HCT116 (cell line): ENCODE measurements at regions not wholly inside any gene's neighbourhood (a gene's known extent, or its start where the extent isn't known, plus 50 kb on each side); places are given as distances from the start of the nearest gene placed in this dataset.

Experiments
- ATAC-seq: fragments of 200-7000 bp; cut with Tn5 transposase; 2 replicates; pipeline ENCODE4 v1.9.1; 2020; ENCODE audit warnings: mild to moderate bottlenecking, moderate library complexity
- BruUV-seq: library from RNA; stranded (reverse); fragments of 400-500 nt; replicated peaks from 2 replicates; lab custom pipeline; 2021; lab: Mats Ljungman, UMichigan
- CTCF ChIA-PET: fragments of 300-600 bp; sonication (Branson Sonifier 250); formaldehyde crosslinking; loops from one replicate; lab custom pipeline; 2021; ENCODE audit warnings: antibody characterized with exemption; lab: Charles Lee
- POLR2A ChIA-PET: fragments of 300-600, 350-600 bp; sonication (Branson Sonifier 250); formaldehyde crosslinking; loops from one replicate; lab custom pipeline; 2021; ENCODE audit warnings: antibody characterized with exemption; lab: Charles Lee
- RAD21 ChIA-PET, 2 experiments: fragments of 300-600 bp; sonication (Branson Sonifier 250); formaldehyde crosslinking; loops; one replicate each; lab custom pipeline; 2023; ENCODE audit warnings: low total read pairs in 2 of 2; ENCODE audit not compliant: uncharacterized antibody in 2 of 2, unreplicated experiment in 2 of 2, low non-redundant PET in 1 of 2; lab: Charles Lee
- DNase-seq: peaks from one replicate; pipeline ENCODE4 v3.0.0-alpha.2; 2010; ENCODE audit warnings: low read depth, low spot score
- H2AFZ ChIP-seq: fragments of 200-600 bp; shearing (Covaris generic), sonication (generic); 2 replicates; pipeline ENCODE4 v1.6.1; 2017; ENCODE audit warnings: low read depth, mixed run types, mixed read lengths, antibody characterized with exemption, low read length; ENCODE audit not compliant: poor library complexity, severe bottlenecking
- H3K27ac ChIP-seq: 2 replicates; pipeline ENCODE4 v1.5.1; 2012; ENCODE audit warnings: low read depth, low read length
- H3K27me3 ChIP-seq: fragments of 200-600 bp; sonication (generic); 2 replicates; pipeline ENCODE4 v1.6.1; 2016; ENCODE audit warnings: mixed run types, low read length, mixed read lengths; ENCODE audit not compliant: insufficient read depth
- H3K36me3 ChIP-seq, 2 experiments: fragments of 200-500 bp in 1 of 2; fragments of 200-600 bp in 1 of 2; sonication (Bioruptor generic) in 1 of 2; sonication (generic) in 1 of 2; 2 replicates each; pipeline versions ENCODE4 v1.5.1 to v1.6.1; 2014 to 2016; ENCODE audit warnings: low read length in 2 of 2, inconsistent platforms in 1 of 2, mixed read lengths in 1 of 2, mixed run types in 1 of 2; ENCODE audit not compliant: insufficient read depth in 2 of 2, control insufficient read depth in 1 of 2
- H3K4me1 ChIP-seq, 2 experiments: fragments of 200-600 bp in 1 of 2; sonication (generic) in 1 of 2; 2 replicates each; pipeline versions ENCODE4 v1.5.1 to v1.6.1; 2012 to 2017; ENCODE audit warnings: low read length in 2 of 2, inconsistent platforms in 1 of 2, mild to moderate bottlenecking in 1 of 2, mixed read lengths in 1 of 2, mixed run types in 1 of 2, moderate library complexity in 1 of 2; ENCODE audit not compliant: insufficient read depth in 2 of 2, control insufficient read depth in 1 of 2
- H3K4me2 ChIP-seq: fragments of 200-600 bp; sonication (generic); 2 replicates; pipeline ENCODE4 v1.6.1; 2017; ENCODE audit warnings: mixed run types, low read length, mixed read lengths
- H3K4me3 ChIP-seq, 2 experiments: fragments of 200-600 bp in 1 of 2; sonication (generic) in 1 of 2; replicated peaks in 1 of 2; 2 replicates each; pipeline ENCODE4 v1.5.1; 2011 to 2016; ENCODE audit warnings: low read length in 2 of 2, control low read depth in 1 of 2, low read depth in 1 of 2, mild to moderate bottlenecking in 1 of 2, mixed read lengths in 1 of 2, mixed run types in 1 of 2
- H3K79me2 ChIP-seq: fragments of 200-600 bp; sonication (generic); 2 replicates; pipeline ENCODE4 v1.6.1; 2017; ENCODE audit warnings: mild to moderate bottlenecking, mixed run types, low read length, moderate library complexity, mixed read lengths; ENCODE audit not compliant: insufficient read depth
- H3K9ac ChIP-seq: fragments of 200-600 bp; sonication (generic); 2 replicates; pipeline ENCODE4 v1.6.1; 2016; ENCODE audit warnings: low read length, mixed read lengths
- H3K9me2 ChIP-seq: fragments of 200-600 bp; sonication (generic), shearing (Covaris generic); 2 replicates; pipeline ENCODE4 v1.6.1; 2017; ENCODE audit warnings: mixed run types, mild to moderate bottlenecking, moderate library complexity; ENCODE audit not compliant: insufficient read depth
- H3K9me3 ChIP-seq, 2 experiments: fragments of 200-500 bp in 1 of 2; fragments of 200-600 bp in 1 of 2; sonication (Bioruptor generic) in 1 of 2; sonication (generic) in 1 of 2; 2 replicates each; pipeline ENCODE4 v1.6.1; 2014 to 2017; ENCODE audit warnings: low read length in 2 of 2, mixed read lengths in 2 of 2, inconsistent platforms in 1 of 2, low read depth in 1 of 2, mild to moderate bottlenecking in 1 of 2, mixed run types in 1 of 2, moderate library complexity in 1 of 2; ENCODE audit not compliant: control insufficient read depth in 1 of 2, insufficient read depth in 1 of 2
- H4K20me1 ChIP-seq: fragments of 200-600 bp; sonication (generic), shearing (Covaris generic); 2 replicates; pipeline ENCODE4 v1.6.1; 2017; ENCODE audit warnings: mixed run types, mild to moderate bottlenecking, moderate library complexity; ENCODE audit not compliant: insufficient read depth
- CBX3 ChIP-seq: IDR thresholded peaks from 2 replicates; pipeline ENCODE4 v1.6.1; 2012; ENCODE audit warnings: low read depth
- ELF1 ChIP-seq: IDR thresholded peaks from 2 replicates; pipeline ENCODE4 v1.6.1; 2012; ENCODE audit warnings: low read depth, borderline replicate concordance
- EZH2 ChIP-seq: fragments of 200-600 bp; sonication (generic); IDR thresholded peaks from 2 replicates; pipeline ENCODE4 v1.6.1; 2017; ENCODE audit warnings: antibody characterized with exemption, mixed run types
- EZH2phosphoT487 ChIP-seq: fragments of 200-600 bp; IDR thresholded peaks from 2 replicates; pipeline ENCODE4 v1.6.1; 2018; ENCODE audit warnings: antibody characterized with exemption, borderline replicate concordance
- JUND ChIP-seq: IDR thresholded peaks from 2 replicates; pipeline ENCODE4 v1.6.1; 2012
- MAX ChIP-seq: IDR thresholded peaks from 2 replicates; pipeline ENCODE4 v1.6.1; 2012
- POLR2AphosphoS5 ChIP-seq: IDR thresholded peaks from 2 replicates; pipeline ENCODE4 v1.6.1; 2011; ENCODE audit warnings: mild to moderate bottlenecking, low read depth, low read length, moderate library complexity
- REST ChIP-seq: IDR thresholded peaks from 2 replicates; pipeline ENCODE4 v1.6.1; 2012; ENCODE audit warnings: low read depth
- SP1 ChIP-seq: IDR thresholded peaks from 2 replicates; pipeline ENCODE4 v1.6.1; 2012; ENCODE audit warnings: low read depth
- SRF ChIP-seq: IDR thresholded peaks from 2 replicates; pipeline ENCODE4 v1.6.1; 2012; ENCODE audit warnings: low read depth
- ZBTB33 ChIP-seq: IDR thresholded peaks from 2 replicates; pipeline ENCODE4 v1.6.1; 2011; ENCODE audit warnings: mild to moderate bottlenecking, low read length, moderate library complexity; ENCODE audit not compliant: insufficient replicate concordance; ENCODE audit errors: extremely low read depth
- ZFX ChIP-seq: fragments of 450-650 bp; IDR thresholded peaks from 2 replicates; pipeline ENCODE4 v1.6.1; 2017
- intact Hi-C: fragments of 100-400 bp; cut with micrococcal nuclease; formaldehyde crosslinking; loops from 2 replicates; pipeline ENCODE4 v1.10.0; 2022

DNA sequence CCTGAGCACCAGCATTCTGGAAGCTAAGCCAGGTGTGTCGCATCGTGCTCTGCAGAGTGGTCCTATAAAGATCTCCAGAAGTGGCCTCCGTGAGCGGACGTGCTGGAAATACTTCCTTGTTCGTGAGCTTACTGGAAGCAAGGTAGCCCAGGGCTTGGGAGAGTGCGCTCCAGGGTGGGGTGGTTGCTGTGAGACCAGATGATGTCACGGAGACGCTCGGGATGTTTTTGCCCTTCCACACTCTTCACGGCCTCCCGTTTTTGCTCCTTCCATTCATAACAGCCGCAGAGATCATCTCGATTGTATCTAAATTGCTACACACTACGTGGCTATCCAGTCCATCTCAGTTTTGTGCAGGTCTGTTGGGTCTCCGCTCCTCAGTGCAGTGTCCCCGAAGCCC lies 373.4 kb downstream of the THBS2 start:
- no TSS peak for BruUV-seq
- POLR2A ChIA-PET = no interaction called here
- Histone ChIP-seq H3K9ac (no peak overlapping the region), H3K4me3 (no peak overlapping the region), H3K27me3 (peaks cover 8% of the 10 kb centered on the region; the same call in 1 of the 2 replicates), H3K4me1 (peaks cover 3 to 15% of the 10 kb centered on the region in 2 experiments; a peak in 2 of 4 replicates), H3K27ac (no peak overlapping the region), H3K36me3 (no peaks in the 10 kb centered on the region), H2AFZ (no peak overlapping the region), H3K4me2 (no peak overlapping the region), H3K9me3 (no peaks in the 10 kb centered on the region)
- intact Hi-C loops = loop anchor here (10.0 kb wide), 1 partner anchor 405 kb away; no protein-coding TSS in a partner anchor
- ATAC-seq = no peak
- CTCF ChIA-PET = no interaction called here
- RAD21 ChIA-PET = no interaction called here
- TF ChIP-seq REST (no peak), EZH2 (no peak), POLR2AphosphoS5 (no peak), EZH2phosphoT487 (no peak), ZBTB33 (no peak), ZFX (no peak), ELF1 (no peak), SP1 (no peak), JUND (no peak), CBX3 (no peak), SRF (no peak), MAX (no peak)
- TF ChIP-seq, all 23 proteins: peak for 0
- Histone ChIP-seq H4K20me1 (no peaks in the 10 kb centered on the region), H3K9me2 (no peaks in the 10 kb centered on the region), H3K79me2 (no peaks in the 10 kb centered on the region)
- no peak for DNase-seq
